SK-N-SH (cell line): ENCODE measurements at regions not wholly inside any gene's neighbourhood (a gene's known extent, or its start where the extent isn't known, plus 50 kb on each side); places are given as distances from the start of the nearest gene placed in this dataset.

Source experiments
- CTCF ChIA-PET: fragments of 300-600, 350-600 bp; formaldehyde crosslinking; extraction: SDS; loops from one replicate; lab custom pipeline; 2021; lab: Yijun Ruan, JAX
- POLR2A ChIA-PET: fragments of 350-600 bp; sonication (Branson Sonifier 250); formaldehyde crosslinking; extraction: SDS; loops from one replicate; lab custom pipeline; 2020; ENCODE audit warnings: antibody characterized with exemption, inconsistent platforms; lab: Yijun Ruan, JAX
- DNase-seq: peaks from one replicate; pipeline ENCODE4 v3.0.0; 2012
- H2AFZ ChIP-seq: fragments of 200-600 bp; sonication (generic); 2 replicates; pipeline ENCODE4 v1.8.1; 2016; ENCODE audit warnings: antibody characterized with exemption, mild to moderate bottlenecking, low read depth
- H3F3A ChIP-seq: fragments of 200-600 bp; sonication (generic); replicated peaks from 2 replicates; pipeline ENCODE3; 2016; ENCODE audit warnings: antibody characterized with exemption, mild to moderate bottlenecking; ENCODE audit not compliant: insufficient read depth
- H3K27ac ChIP-seq, 2 experiments: fragments of 200-500 bp in 1 of 2; fragments of 200-600 bp in 1 of 2; sonication (Bioruptor generic) in 1 of 2; sonication (generic), shearing (Covaris generic) in 1 of 2; 2 replicates each; pipeline versions ENCODE4 v1.5.1 to v1.6.1; 2014 to 2016; ENCODE audit warnings: low read depth in 2 of 2, inconsistent platforms in 1 of 2, low read length in 1 of 2, mild to moderate bottlenecking in 1 of 2, mixed read lengths in 1 of 2
- H3K27me3 ChIP-seq: fragments of 200-600 bp; sonication (generic), shearing (Covaris generic); 2 replicates; pipeline ENCODE4 v1.6.1; 2016; ENCODE audit warnings: mixed run types; ENCODE audit not compliant: insufficient read depth
- H3K36me3 ChIP-seq, 2 experiments: fragments of 200-500 bp in 1 of 2; fragments of 200-600 bp in 1 of 2; sonication (Bioruptor generic) in 1 of 2; sonication (generic) in 1 of 2; replicated peaks in 1 of 2; 2 replicates each; pipeline versions ENCODE3 to v1.5.1; 2014 to 2016; ENCODE audit warnings: low read length in 1 of 2, mild to moderate bottlenecking in 1 of 2; ENCODE audit not compliant: insufficient read depth in 2 of 2, control insufficient read depth in 1 of 2
- H3K4me1 ChIP-seq, 2 experiments: fragments of 200-500 bp in 1 of 2; fragments of 200-600 bp in 1 of 2; sonication (Bioruptor generic) in 1 of 2; sonication (generic), shearing (Covaris generic) in 1 of 2; 2 replicates each; pipeline versions ENCODE4 v1.5.1 to v1.6.1; 2014 to 2016; ENCODE audit warnings: low read depth in 1 of 2, low read length in 1 of 2, mixed run types in 1 of 2; ENCODE audit not compliant: insufficient read depth in 2 of 2, control insufficient read depth in 1 of 2
- H3K4me2 ChIP-seq: fragments of 200-600 bp; sonication (generic), shearing (Covaris generic); 2 replicates; pipeline ENCODE4 v1.6.1; 2017; ENCODE audit warnings: mixed run types
- H3K4me3 ChIP-seq, 2 experiments: fragments of 200-500 bp in 1 of 2; fragments of 200-600 bp in 1 of 2; sonication (Bioruptor generic) in 1 of 2; sonication (generic), shearing (Covaris generic) in 1 of 2; 2 replicates each; pipeline versions ENCODE4 v1.5.1 to v1.8.1; 2014 to 2016; ENCODE audit warnings: low read depth in 2 of 2, inconsistent platforms in 1 of 2, low read length in 1 of 2, mild to moderate bottlenecking in 1 of 2, mixed read lengths in 1 of 2, moderate library complexity in 1 of 2
- H3K79me2 ChIP-seq: fragments of 200-600 bp; sonication (generic); 2 replicates; pipeline ENCODE4 v1.8.1; 2017; ENCODE audit warnings: mild to moderate bottlenecking; ENCODE audit not compliant: insufficient read depth
- H3K9ac ChIP-seq: fragments of 200-600 bp; sonication (generic); 2 replicates; pipeline ENCODE4 v1.6.1; 2017; ENCODE audit warnings: mixed run types
- H3K9me2 ChIP-seq: fragments of 200-600 bp; sonication (generic); 2 replicates; pipeline ENCODE4 v1.6.1; 2017; ENCODE audit warnings: mixed run types
- H3K9me3 ChIP-seq: fragments of 200-600 bp; sonication (generic); 2 replicates; pipeline ENCODE4 v1.6.1; 2017; ENCODE audit warnings: mixed run types, mild to moderate bottlenecking, moderate library complexity
- H4K20me1 ChIP-seq: fragments of 200-600 bp; sonication (generic); 2 replicates; pipeline ENCODE4 v1.6.1; 2017; ENCODE audit warnings: mild to moderate bottlenecking, mixed run types; ENCODE audit not compliant: insufficient read depth
- CHD2 ChIP-seq: fragments of 150-350 bp; IDR thresholded peaks from 2 replicates; pipeline ENCODE4 v1.6.1; 2018; ENCODE audit warnings: low read length; ENCODE audit not compliant: partially characterized antibody
- CTCF ChIP-seq: fragments of 200-600 bp; sonication (generic); IDR thresholded peaks from 2 replicates; pipeline ENCODE4 v1.6.1; 2017; ENCODE audit warnings: antibody characterized with exemption, mild to moderate bottlenecking, moderate library complexity
- ELF1 ChIP-seq: IDR thresholded peaks from 2 replicates; pipeline ENCODE4 v1.4.0; 2012
- EP300 ChIP-seq, 2 experiments: IDR thresholded peaks; 2 replicates each; pipeline versions ENCODE4 v1.4.0 to v1.6.1; 2012; ENCODE audit warnings: borderline replicate concordance in 1 of 2, low read depth in 1 of 2, low read length in 1 of 2
- EZH2phosphoT487 ChIP-seq: fragments of 200-600 bp; sonication (generic); IDR thresholded peaks from 2 replicates; pipeline ENCODE4 v1.6.1; 2017; ENCODE audit warnings: low read depth, mixed run types, mild to moderate bottlenecking, antibody characterized with exemption, moderate library complexity, borderline replicate concordance
- FOSL2 ChIP-seq: IDR thresholded peaks from 2 replicates; pipeline ENCODE4 v1.4.0; 2012; ENCODE audit warnings: low read depth, mild to moderate bottlenecking, moderate library complexity, borderline replicate concordance
- FOXM1 ChIP-seq: IDR thresholded peaks from 2 replicates; pipeline ENCODE4 v1.4.0; 2012; ENCODE audit warnings: low read depth, mild to moderate bottlenecking
- GABPA ChIP-seq: IDR thresholded peaks from 2 replicates; pipeline ENCODE4 v1.4.0; 2012; ENCODE audit warnings: low read depth, mild to moderate bottlenecking
- JUND ChIP-seq: IDR thresholded peaks from 2 replicates; pipeline ENCODE4 v1.4.0; 2012
- MAX ChIP-seq: IDR thresholded peaks from 2 replicates; pipeline ENCODE4 v1.4.0; 2012; ENCODE audit warnings: low read depth
- MEF2A ChIP-seq: IDR thresholded peaks from 2 replicates; pipeline ENCODE4 v1.4.0; 2012; ENCODE audit warnings: low read depth, borderline replicate concordance
- NFIC ChIP-seq: IDR thresholded peaks from 2 replicates; pipeline ENCODE4 v1.4.0; 2012; ENCODE audit warnings: borderline replicate concordance
- NRF1 ChIP-seq: IDR thresholded peaks from 2 replicates; pipeline ENCODE4 v1.6.1; 2012; ENCODE audit warnings: low read depth, mild to moderate bottlenecking, low read length
- PBX3 ChIP-seq: IDR thresholded peaks from 2 replicates; pipeline ENCODE4; 2012
- POLR2AphosphoS5 ChIP-seq: IDR thresholded peaks from 2 replicates; pipeline ENCODE4 v1.6.1; 2012; ENCODE audit warnings: low read depth, low read length
- RCOR1 ChIP-seq: fragments of 150-350 bp; IDR thresholded peaks from 2 replicates; pipeline ENCODE4 v1.6.1; 2017; ENCODE audit warnings: antibody characterized with exemption, low read length
- RXRA ChIP-seq: IDR thresholded peaks from 2 replicates; pipeline ENCODE4 v1.4.0; 2012; ENCODE audit warnings: low read depth, mild to moderate bottlenecking, borderline replicate concordance
- SIN3A ChIP-seq: IDR thresholded peaks from 2 replicates; pipeline ENCODE4 v1.6.1; 2012; ENCODE audit warnings: low read depth, mild to moderate bottlenecking, low read length, moderate library complexity, borderline replicate concordance
- SMC3 ChIP-seq: IDR thresholded peaks from 2 replicates; pipeline ENCODE4 v1.6.1; 2012; ENCODE audit warnings: low read depth, low read length, improper control_type of control experiment
- TAF1 ChIP-seq: IDR thresholded peaks from 2 replicates; pipeline ENCODE4 v1.6.1; 2012; ENCODE audit warnings: low read depth, mild to moderate bottlenecking, low read length, moderate library complexity, borderline replicate concordance
- TCF12 ChIP-seq: IDR thresholded peaks from 2 replicates; pipeline ENCODE4 v1.4.0; 2012
- TEAD4 ChIP-seq: IDR thresholded peaks from 2 replicates; pipeline ENCODE4 v1.4.0; 2012; ENCODE audit warnings: mild to moderate bottlenecking, borderline replicate concordance; ENCODE audit not compliant: insufficient read depth
- USF1 ChIP-seq: IDR thresholded peaks from 2 replicates; pipeline ENCODE4 v1.4.0; 2012; ENCODE audit warnings: low read depth, borderline replicate concordance
- USF2 ChIP-seq: fragments of 150-350 bp; IDR thresholded peaks from 2 replicates; pipeline ENCODE4 v1.6.1; 2017; ENCODE audit warnings: antibody characterized with exemption, low read length, low read depth, borderline replicate concordance
- YY1 ChIP-seq: IDR thresholded peaks from 2 replicates; pipeline ENCODE4 v1.4.0; 2012; ENCODE audit warnings: low read depth, mild to moderate bottlenecking
- ZBTB33 ChIP-seq: IDR thresholded peaks from 2 replicates; pipeline ENCODE4 v1.4.0; 2012; ENCODE audit warnings: low read depth, borderline replicate concordance
- WGBS: methylation state at CpG from one replicate; pipeline ENCODE4 v1.1.6; 2017; ENCODE audit warnings: low lambda C conversion rate; 5-methylcytosine and 5-hydroxymethylcytosine counted together

- Histone ChIP-seq H2AFZ (no peak overlapping the region), H3K4me1 (peaks cover 0 to 25% of the 10 kb centered on the region in 2 experiments; a peak in 2 of 4 replicates), H3K79me2 (no peaks in the 10 kb centered on the region), H4K20me1 (no peaks in the 10 kb centered on the region), H3K9ac (peak overlapping the region; percentile 64), H3K27ac (peak overlapping the region; percentile 79 to 93; a peak in 3 of 4 replicates), H3K4me2 (peak overlapping the region; percentile 39; the same call in 1 of the 2 replicates), H3K9me3 (no peaks in the 10 kb centered on the region), H3K36me3 (no peaks in the 10 kb centered on the region), H3K9me2 (no peaks in the 10 kb centered on the region), H3K27me3 (no peaks in the 10 kb centered on the region), H3K4me3 (no peak overlapping the region), H3F3A (peaks cover 20% of the 10 kb centered on the region)
- WGBS = 6% methylated on average over 3 of the region's 3 CpGs
- DNase-seq = no peak
- peak; percentile 24; the same call in 1 of the 2 replicates for TF ChIP-seq YY1
- peak; percentile 91 for TF ChIP-seq POLR2AphosphoS5
- TF ChIP-seq SIN3A = 0 out of 2 replicates have a peak, but pooled peaks have one; percentile 35
- peak; percentile 28; the same call in 1 of the 2 replicates for TF ChIP-seq TAF1
- peak; percentile 100 for TF ChIP-seq TEAD4
- no peak for TF ChIP-seq RCOR1
- no peak for TF ChIP-seq CHD2
- TF ChIP-seq FOSL2 = peak; percentile 99
- no peak for TF ChIP-seq SMC3
- 0 out of 2 replicates have a peak, but pooled peaks have one; percentile 21 for TF ChIP-seq MEF2A
- TF ChIP-seq RXRA = peak; percentile 72
- no peak for TF ChIP-seq ELF1
- TF ChIP-seq PBX3 = peak; percentile 70
- TF ChIP-seq FOXM1 = peak; percentile 79
- TF ChIP-seq USF2 = no peak
- no peak for TF ChIP-seq NRF1
- TF ChIP-seq TCF12 = peak; percentile 89
- no peak; the same call in 1 of the 2 replicates for TF ChIP-seq GABPA
- no peak for TF ChIP-seq USF1
- peak; percentile 70; the same call in 1 of the 2 replicates for TF ChIP-seq ZBTB33
- TF ChIP-seq EP300 (IDR thresholded peaks at IDR 0.05; ENCODE audit: borderline replicate concordance in 1 of 2, low read depth in 1 of 2, low read length in 1 of 2) = peak; percentile 28 to 98; a peak in 3 of 4 replicates
- TF ChIP-seq EZH2phosphoT487 = no peak
- peak; percentile 99 for TF ChIP-seq JUND
- TF ChIP-seq CTCF = no peak
- peak; percentile 81 for TF ChIP-seq NFIC
- TF ChIP-seq MAX = no peak; the same call in 1 of the 2 replicates
- POLR2A ChIA-PET = no interaction called here
- CTCF ChIA-PET = no interaction called here
These were observed 988.2 kb upstream of the CDH2 start for GRCh38 chr18:29164993-29165599.
